Suprapubic skin (tissue), 4 donors: ENCODE measurements at regions not wholly inside any gene's neighbourhood (a gene's known extent, or its start where the extent isn't known, plus 50 kb on each side); places are given as distances from the start of the nearest gene placed in this dataset.
"Not testable (repeated sequence)": the region's sequence is repeated elsewhere in the genome, so short reads cannot be mapped to it uniquely, and the experiment has no call there.

Experiments
- DNase-seq, 2 donors: peaks; one replicate each; pipeline ENCODE4 v3.0.0-alpha.2; 2019; ENCODE audit warnings: low spot score in 2 of 2
- H3K27ac ChIP-seq: fragments of 200-600 bp; sonication (generic); one replicate; pipeline ENCODE4 v1.5.1; 2019
- H3K27me3 ChIP-seq: fragments of 200-600 bp; sonication (generic); one replicate; pipeline ENCODE4 v1.5.1; 2019
- H3K36me3 ChIP-seq: fragments of 200-600 bp; sonication (generic); one replicate; pipeline ENCODE4 v1.5.1; 2019
- H3K4me1 ChIP-seq: fragments of 200-600 bp; sonication (generic); one replicate; pipeline ENCODE4 v1.5.1; 2019
- H3K4me3 ChIP-seq: fragments of 200-600 bp; sonication (generic); one replicate; pipeline ENCODE4 v1.5.1; 2019; ENCODE audit warnings: mild to moderate bottlenecking
- H3K9me3 ChIP-seq: fragments of 200-600 bp; sonication (generic); one replicate; pipeline ENCODE4 v1.5.1; 2019
- EP300 ChIP-seq: sonication (generic); formaldehyde crosslinking; IDR thresholded peaks from one replicate; pipeline ENCODE4 v1.6.1; 2017; ENCODE audit warnings: antibody characterized with exemption
- POLR2A ChIP-seq, 2 donors: fragments of 450-650 bp; IDR thresholded peaks; one replicate each; pipeline ENCODE4 v1.6.1; 2017; ENCODE audit warnings: antibody characterized with exemption in 2 of 2, mild to moderate bottlenecking in 2 of 2, moderate library complexity in 2 of 2
- POLR2AphosphoS5 ChIP-seq, 3 donors: sonication (generic); formaldehyde crosslinking; IDR thresholded peaks; one replicate each; pipeline ENCODE4 v1.6.1; 2017; ENCODE audit warnings: antibody characterized with exemption in 3 of 3
- WGBS: methylation state at CpG from one replicate; pipeline ENCODE4 v1.1.5; 2018; 5-methylcytosine and 5-hydroxymethylcytosine counted together
- TF ChIP-seq, protein P1 (sequence below), 2 donors: fragments of 200-600 bp in 1 of 2; fragments of 450-650 bp in 1 of 2; sonication (generic) in 1 of 2; IDR thresholded peaks; one replicate each; pipeline ENCODE4 v1.5.1; 2016 to 2019; ENCODE audit warnings: antibody characterized with exemption in 2 of 2, mild to moderate bottlenecking in 1 of 2, moderate library complexity in 1 of 2

- 100% methylated on average over 2 of the region's 2 CpGs for WGBS
- no peak overlapping the region for H3K4me3 ChIP-seq
- no peaks in the 10 kb centered on the region for H3K4me1 ChIP-seq
- H3K9me3 ChIP-seq = no peaks in the 10 kb centered on the region
- no peak overlapping the region for H3K27ac ChIP-seq
- peaks cover under 1% of the 10 kb centered on the region for H3K27me3 ChIP-seq
- no peaks in the 10 kb centered on the region for H3K36me3 ChIP-seq
- no peak for DNase-seq
- TF ChIP-seq, protein P1, sequence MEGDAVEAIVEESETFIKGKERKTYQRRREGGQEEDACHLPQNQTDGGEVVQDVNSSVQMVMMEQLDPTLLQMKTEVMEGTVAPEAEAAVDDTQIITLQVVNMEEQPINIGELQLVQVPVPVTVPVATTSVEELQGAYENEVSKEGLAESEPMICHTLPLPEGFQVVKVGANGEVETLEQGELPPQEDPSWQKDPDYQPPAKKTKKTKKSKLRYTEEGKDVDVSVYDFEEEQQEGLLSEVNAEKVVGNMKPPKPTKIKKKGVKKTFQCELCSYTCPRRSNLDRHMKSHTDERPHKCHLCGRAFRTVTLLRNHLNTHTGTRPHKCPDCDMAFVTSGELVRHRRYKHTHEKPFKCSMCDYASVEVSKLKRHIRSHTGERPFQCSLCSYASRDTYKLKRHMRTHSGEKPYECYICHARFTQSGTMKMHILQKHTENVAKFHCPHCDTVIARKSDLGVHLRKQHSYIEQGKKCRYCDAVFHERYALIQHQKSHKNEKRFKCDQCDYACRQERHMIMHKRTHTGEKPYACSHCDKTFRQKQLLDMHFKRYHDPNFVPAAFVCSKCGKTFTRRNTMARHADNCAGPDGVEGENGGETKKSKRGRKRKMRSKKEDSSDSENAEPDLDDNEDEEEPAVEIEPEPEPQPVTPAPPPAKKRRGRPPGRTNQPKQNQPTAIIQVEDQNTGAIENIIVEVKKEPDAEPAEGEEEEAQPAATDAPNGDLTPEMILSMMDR (IDR thresholded peaks at IDR 0.05) = no peak
- TF ChIP-seq EP300 = no peak
- no peak for TF ChIP-seq POLR2A (IDR thresholded peaks at IDR 0.05)
- TF ChIP-seq POLR2AphosphoS5 (IDR thresholded peaks at IDR 0.05) = no peak
Observed at GRCh38 chr16:26982422-26982821, 84.3 kb upstream of the C16orf82 start.

- H3K27ac ChIP-seq = no peak overlapping the region
- peaks cover 4% of the 10 kb centered on the region for H3K27me3 ChIP-seq
- WGBS = 68% methylated on average over 2 of the region's 2 CpGs
- no peaks in the 10 kb centered on the region for H3K9me3 ChIP-seq
- no peaks in the 10 kb centered on the region for H3K36me3 ChIP-seq
- H3K4me3 ChIP-seq = no peak overlapping the region
- no peaks in the 10 kb centered on the region for H3K4me1 ChIP-seq
- DNase-seq = no peak
- TF ChIP-seq POLR2AphosphoS5 (IDR thresholded peaks at IDR 0.05) (no peak), EP300 (no peak), POLR2A (IDR thresholded peaks at IDR 0.05) (no peak)
- TF ChIP-seq, protein P1 (IDR thresholded peaks at IDR 0.05) = no peak
Observed at GRCh38 chr16:26983426-26983825, 83.3 kb upstream of the C16orf82 start.

DNA sequence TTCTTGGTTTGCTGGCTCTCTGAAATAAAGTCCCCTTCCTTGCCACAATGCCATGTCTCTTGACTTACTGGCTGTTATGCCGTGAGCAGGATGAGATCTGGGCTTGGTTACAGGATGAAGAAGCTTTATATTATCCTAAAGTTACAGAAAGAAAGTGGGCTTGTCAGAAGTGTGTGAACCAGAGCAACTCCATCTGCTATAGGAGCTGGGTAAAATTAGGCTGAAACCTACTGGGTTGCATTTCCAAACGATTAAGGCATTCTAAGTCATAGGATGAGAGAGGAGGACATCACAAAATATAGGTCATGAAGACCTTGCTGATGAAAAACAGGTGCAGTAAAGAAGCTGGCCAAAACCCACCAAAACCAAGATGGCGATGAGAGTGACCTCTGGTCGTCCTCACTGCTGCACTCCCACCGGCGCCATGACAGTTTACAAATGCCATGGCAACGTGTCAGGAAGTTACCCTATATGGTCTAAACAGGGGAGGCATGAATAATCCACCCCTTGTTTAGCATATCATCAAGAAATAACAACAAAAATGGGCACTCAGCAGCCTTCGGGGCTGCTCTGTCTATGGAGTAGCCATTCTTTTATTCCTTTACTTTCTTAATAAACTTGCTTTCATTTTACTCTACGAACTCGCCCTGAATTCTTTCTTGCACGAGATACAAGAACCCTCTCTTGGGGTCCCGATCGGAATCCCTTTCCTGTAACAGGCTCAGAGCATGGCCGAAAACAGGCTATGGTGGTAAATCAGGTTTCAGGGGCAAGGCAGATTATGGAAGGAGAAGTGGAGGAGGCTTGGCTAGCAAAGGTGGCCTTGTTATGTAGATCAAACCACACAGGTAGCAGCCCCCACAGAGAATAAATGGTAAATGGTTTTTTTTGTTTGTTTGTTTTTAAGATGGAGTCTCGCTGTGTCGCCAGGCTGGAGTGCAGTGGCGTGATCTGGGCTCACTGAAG, 81.3 kb upstream of the C16orf82 start:
- H3K4me3 ChIP-seq = no peak overlapping the region
- TF ChIP-seq EP300 = no peak
- TF ChIP-seq, protein P1 (IDR thresholded peaks at IDR 0.05) = no peak
- H3K36me3 ChIP-seq = no peaks in the 10 kb centered on the region
- H3K9me3 ChIP-seq = no peaks in the 10 kb centered on the region
- no peak overlapping the region for H3K27ac ChIP-seq
- WGBS = 69% methylated on average over 17 of the region's 17 CpGs
- peaks cover 4% of the 10 kb centered on the region for H3K27me3 ChIP-seq
- H3K4me1 ChIP-seq = no peaks in the 10 kb centered on the region
- DNase-seq = peak in 1 of 2 donors; percentile 28

- peak in 1 of 2 donors; percentile 31 for DNase-seq
- Histone ChIP-seq H3K9me3 (no peaks in the 10 kb centered on the region), H3K27ac (no peak overlapping the region), H3K36me3 (no peaks in the 10 kb centered on the region), H3K4me1 (no peaks in the 10 kb centered on the region), H3K27me3 (peaks cover 4% of the 10 kb centered on the region), H3K4me3 (no peak overlapping the region)
- WGBS = 63% methylated on average over 7 of the region's 7 CpGs
- TF ChIP-seq POLR2AphosphoS5 (IDR thresholded peaks at IDR 0.05) = no peak
- no peak for TF ChIP-seq POLR2A (IDR thresholded peaks at IDR 0.05)
- TF ChIP-seq, protein P1 (IDR thresholded peaks at IDR 0.05) = no peak
- TF ChIP-seq EP300 = no peak
Observed at GRCh38 chr16:26987597-26988010, 79.1 kb upstream of the C16orf82 start.

GRCh38 chr16:26988186-26988585, 78.5 kb upstream of the C16orf82 start:
- Histone ChIP-seq H3K27me3 (peaks cover 4% of the 10 kb centered on the region), H3K36me3 (no peaks in the 10 kb centered on the region), H3K4me3 (no peak overlapping the region), H3K9me3 (no peaks in the 10 kb centered on the region), H3K4me1 (no peaks in the 10 kb centered on the region), H3K27ac (no peak overlapping the region)
- peak in 1 of 2 donors; percentile 73 for DNase-seq
- TF ChIP-seq, protein P1 (IDR thresholded peaks at IDR 0.05) = no peak
- no peak for TF ChIP-seq POLR2AphosphoS5 (IDR thresholded peaks at IDR 0.05)
- no peak for TF ChIP-seq EP300
- no peak for TF ChIP-seq POLR2A (IDR thresholded peaks at IDR 0.05)
- WGBS = 74% methylated on average over 4 of the region's 5 CpGs

DNA sequence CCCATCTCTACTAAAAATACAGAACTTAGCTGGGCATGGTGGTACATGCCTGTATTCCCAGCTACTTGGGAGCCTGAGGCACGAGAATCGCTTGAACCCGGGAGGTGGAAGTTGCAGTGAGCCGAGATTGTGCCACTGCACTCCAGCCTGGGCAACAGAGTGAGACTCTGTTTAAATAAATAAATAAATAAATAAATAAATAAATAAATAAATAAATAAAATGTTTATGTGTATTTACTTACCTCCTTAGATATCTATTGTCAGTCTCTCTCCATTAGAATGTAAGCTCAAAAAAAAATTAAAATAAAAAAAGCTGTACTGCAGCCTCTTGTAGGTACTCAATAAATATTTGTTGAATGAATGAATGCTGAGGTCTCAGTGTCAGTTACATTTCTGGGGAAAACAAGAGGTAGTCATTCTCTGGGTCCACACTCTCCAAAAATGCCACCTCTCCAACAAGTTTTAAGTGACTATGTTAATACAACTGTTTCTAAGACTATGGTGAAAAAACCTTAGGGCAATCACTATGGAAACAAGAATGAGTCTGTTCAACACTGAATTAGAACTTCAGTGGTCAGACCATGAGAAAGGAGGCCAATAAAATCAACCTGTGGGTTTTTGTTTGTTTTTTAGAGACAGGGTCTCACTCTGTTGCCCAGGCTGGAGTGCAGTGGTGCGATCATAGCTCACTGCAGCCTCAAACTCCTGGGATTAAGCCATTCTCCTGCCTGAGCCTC, 76.2 kb upstream of the C16orf82 start:
- not testable (repeated sequence) for H3K9me3 ChIP-seq, H3K4me3 ChIP-seq, H3K4me1 ChIP-seq, H3K36me3 ChIP-seq, H3K27me3 ChIP-seq, H3K27ac ChIP-seq
- 93% methylated on average over 5 of the region's 5 CpGs for WGBS
- DNase-seq = peak in 1 of 2 donors; percentile 4
